Kidney tubule cell (primary cell): ENCODE measurements at regions not wholly inside any gene's neighbourhood (a gene's known extent, or its start where the extent isn't known, plus 50 kb on each side); places are given as distances from the start of the nearest gene placed in this dataset.

Source experiments
- DNase-seq: peaks from one replicate; pipeline ENCODE4 v3.0.0-alpha.2; 2018; ENCODE audit warnings: low spot score

DNA sequence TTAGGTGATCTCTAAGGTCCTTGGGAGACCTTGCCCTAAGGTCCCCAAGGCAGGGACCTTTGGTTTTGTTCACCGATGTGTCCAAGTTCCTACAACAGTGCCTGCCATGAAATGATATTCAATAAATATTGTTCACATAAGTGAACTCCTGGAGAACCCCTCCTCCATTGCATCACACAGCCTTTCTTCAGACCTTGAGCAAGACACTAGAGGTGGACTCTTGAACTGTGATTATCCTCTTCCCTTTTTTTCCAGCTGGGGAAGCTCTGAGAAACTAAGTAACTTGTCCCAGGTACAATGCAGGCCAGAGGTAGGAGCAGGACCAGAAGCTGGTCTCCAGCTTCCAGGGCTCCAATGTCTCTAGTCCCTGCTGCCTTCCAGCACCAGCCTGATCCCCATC, 76.6 kb upstream of the LMO1 start:
- no peak for DNase-seq

- DNase-seq = no peak
Observed at GRCh38 chr11:8339592-8340022, 75.9 kb upstream of the LMO1 start.

DNA sequence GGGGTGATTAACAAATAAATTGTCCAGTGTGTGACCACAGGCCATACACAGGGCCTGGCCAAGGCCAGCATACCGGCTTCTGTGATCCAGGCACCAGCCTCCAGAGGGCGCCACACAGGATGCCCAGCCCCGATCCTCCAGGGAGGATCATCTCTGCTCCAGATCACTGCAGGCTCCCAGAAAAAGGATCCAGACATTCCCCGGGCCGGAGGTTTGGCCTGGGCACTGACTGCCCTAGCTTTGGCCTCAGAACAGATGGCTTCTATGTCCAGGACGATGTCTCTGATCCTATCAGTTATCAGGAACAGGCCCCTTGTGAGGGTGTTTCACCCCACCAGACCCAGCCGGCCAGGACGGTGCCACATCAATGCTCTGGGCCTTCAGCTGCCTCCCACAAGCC, 74.5 kb upstream of the LMO1 start:
- peak; percentile 50 for DNase-seq

GRCh38 chr11:8337130-8337795, 73.6 kb upstream of the LMO1 start:
- no peak for DNase-seq

- DNase-seq = no peak
Observed at GRCh38 chr11:8336356-8337129, 72.9 kb upstream of the LMO1 start.

DNA sequence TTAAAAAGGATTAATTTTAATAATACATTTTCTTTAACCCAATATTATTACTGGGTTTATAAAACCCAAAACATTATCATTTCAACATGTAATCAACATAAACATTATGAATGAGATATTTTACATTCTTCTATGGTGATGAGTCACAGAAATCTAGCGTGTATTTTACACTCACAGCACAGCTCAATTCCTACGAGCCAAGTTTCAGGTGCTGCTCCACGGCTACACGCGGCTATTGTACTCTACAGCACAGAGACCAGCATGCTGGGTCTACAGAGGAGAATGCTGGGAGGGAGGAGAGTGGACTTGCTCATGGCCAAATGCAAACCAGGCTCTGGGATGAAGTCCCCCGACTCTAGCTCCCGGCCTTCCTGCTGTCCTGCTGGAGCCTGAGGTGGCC, 72.0 kb upstream of the LMO1 start:
- DNase-seq = no peak

- DNase-seq = no peak
Observed at GRCh38 chr11:8335186-8335585, 71.5 kb upstream of the LMO1 start.

DNA sequence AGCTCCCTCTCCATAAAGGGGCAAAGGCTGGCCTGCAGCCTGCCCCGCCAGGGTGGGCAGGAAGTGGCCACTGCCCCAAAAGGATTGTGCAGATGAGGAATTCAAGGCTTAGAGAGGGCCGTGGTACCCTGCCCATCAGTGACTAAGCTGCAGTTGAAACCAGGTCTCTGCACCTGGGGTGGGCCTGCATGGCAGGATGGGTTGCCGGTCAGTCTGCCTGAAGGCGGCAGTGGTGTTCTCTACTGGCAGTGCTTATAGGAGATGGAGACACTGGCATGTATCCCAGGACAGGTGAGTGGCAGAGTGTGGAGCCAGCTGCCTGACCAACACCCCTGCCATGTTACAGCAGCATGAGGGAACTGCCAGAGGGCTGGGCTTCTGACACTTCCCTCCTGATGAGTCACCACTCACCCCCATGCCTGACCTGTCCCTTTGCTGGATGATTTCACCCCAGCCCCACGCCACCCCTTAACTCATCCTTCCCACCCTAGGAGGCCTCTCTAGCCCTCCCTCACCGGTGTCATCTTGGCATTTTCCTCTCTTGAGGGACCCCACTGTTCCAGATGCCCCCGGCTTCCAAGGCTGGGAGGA, 70.2 kb upstream of the LMO1 start:
- DNase-seq = peak; percentile 78

DNA sequence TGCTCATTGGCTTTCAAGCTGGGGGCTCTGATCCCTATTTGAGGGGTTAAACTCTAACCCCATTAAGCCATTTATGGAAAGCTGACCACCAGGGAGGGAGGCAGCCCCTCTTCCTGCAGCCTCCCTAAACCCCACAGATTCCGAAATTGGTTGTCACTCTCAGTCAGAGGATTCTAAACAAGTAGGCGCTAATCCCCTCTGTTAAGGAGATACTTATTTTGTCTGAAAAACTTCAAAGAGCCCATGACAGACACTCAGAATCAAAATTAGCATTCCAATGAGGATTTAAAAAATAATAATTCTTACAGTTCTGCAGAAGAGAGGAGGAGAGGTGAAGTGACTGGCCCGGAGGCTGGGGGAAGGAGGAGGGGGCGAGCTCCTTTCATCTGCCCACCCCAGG, 69.7 kb upstream of the LMO1 start:
- DNase-seq = no peak

DNA sequence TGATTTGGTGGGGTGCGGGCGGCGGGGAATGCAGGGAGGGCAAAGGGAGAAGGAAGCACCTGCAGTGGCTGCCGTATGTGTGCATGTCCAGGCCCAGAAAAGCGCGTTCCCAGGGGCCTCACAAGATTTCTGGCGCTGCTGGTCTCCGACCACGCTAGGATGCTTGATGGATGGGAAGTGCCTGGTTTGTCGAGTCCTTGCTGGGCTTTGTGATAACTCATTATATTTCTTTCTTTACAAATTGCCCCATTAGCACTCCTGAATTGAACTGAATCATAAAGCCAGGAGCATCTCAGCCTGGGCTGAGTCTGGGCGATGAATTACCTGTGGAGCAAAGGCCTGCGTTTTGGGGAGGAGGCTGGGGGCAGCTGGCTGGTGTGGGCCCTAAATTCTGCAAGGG, 69.2 kb upstream of the LMO1 start:
- DNase-seq = no peak

DNA sequence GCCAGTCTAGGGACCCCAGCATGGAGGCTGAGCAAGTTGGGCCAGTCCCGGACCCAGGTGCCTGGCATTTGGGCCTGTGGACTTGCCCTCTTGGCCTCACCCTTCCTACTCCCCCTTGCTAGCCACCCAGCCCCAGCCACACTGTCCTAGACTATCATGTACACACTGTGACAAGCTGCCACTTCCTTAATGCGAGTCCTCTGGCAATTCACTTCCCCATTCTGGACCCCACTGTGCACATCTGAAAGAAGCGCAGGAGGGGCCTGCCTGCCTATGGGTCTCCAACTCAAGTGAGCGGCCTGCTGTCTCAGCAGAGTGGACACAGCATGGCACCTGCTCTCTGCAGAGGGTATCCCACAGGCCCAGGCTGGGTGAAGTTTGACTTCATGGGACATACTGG, 68.5 kb upstream of the LMO1 start:
- no peak for DNase-seq

GRCh38 chr11:8331767-8332166, 68.1 kb upstream of the LMO1 start:
- peak; percentile 58 for DNase-seq

GRCh38 chr11:8330896-8331295, 67.2 kb upstream of the LMO1 start:
- DNase-seq = no peak

DNA sequence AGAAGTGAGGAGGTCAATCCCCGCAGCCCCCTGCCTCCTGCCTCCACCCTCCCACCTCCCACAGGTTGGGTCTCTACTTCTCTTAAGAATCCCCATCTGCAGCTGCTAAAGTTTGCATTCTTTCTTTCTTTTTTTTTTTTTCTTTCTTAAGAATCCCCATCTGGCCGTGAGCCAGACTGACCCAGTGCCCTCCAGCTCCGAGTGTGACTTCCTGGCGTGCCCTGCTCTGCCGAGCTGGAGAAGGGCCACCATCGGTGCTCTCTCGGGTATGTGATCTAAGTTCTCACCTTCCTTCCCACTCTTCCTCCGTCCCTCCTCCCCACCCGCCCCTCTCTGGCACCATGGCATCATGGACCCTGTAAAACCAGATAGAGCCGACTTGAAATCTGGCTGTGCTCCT, 66.7 kb upstream of the LMO1 start:
- peak; percentile 18 for DNase-seq

- no peak for DNase-seq
Observed at GRCh38 chr11:8329847-8330361, 66.2 kb upstream of the LMO1 start.

- no peak for DNase-seq
Observed at GRCh38 chr11:8329336-8329735, 65.7 kb upstream of the LMO1 start.

DNA sequence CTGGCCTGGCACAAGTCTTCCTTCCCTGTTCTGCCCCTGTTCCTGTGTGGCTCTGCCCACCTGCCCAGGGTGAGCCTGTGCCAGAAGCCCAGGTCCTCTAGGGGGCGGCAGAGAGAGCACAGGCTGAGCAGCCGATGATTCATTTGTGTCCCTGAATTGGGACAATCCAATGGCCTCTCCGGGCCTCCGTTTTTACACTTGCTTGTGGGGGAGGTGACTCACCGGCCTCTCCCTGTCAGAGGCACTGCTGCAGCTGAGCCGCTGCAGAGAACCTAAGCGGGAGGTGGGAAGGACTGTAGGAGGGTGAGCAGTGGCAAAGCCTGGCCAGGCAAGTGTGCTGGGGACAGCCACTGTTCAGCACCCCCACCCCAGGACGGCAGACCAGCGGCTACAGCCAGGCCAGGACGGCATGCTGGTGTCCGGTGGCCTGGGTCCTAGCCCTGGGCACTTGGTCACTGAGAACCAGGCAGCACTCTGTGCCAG, 65.2 kb upstream of the LMO1 start:
- DNase-seq = peak; percentile 97

- no peak for DNase-seq
Observed at GRCh38 chr11:8328231-8328794, 64.6 kb upstream of the LMO1 start.

DNA sequence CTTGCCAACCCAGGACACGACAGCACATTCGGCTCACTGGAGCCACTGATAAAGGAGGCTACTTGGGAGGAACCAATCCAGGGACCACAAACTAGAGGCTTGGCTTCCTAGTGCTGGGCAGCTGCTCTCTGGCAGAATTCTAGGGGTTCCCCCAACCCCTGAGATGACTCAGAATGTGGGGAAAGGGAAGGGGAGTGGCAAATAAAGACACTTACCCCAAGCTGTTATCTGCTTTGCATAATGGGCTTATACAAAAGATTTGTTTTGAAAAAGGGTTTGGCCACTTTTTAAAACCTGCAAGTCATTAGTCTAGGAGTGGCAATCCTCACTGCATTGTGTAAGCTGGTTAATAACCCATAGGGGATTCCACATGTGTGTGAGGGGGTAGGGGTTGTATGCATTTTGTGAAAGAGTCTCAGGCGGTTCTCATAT, 64.1 kb upstream of the LMO1 start:
- DNase-seq = no peak

GRCh38 chr11:8326337-8326736, 62.7 kb upstream of the LMO1 start:
- DNase-seq = no peak

- no peak for DNase-seq
Observed at GRCh38 chr11:8325591-8326304, 62.1 kb upstream of the LMO1 start.
